Smooth muscle cell (in vitro differentiated cells): ENCODE measurements at regions not wholly inside any gene's neighbourhood (a gene's known extent, or its start where the extent isn't known, plus 50 kb on each side); places are given as distances from the start of the nearest gene placed in this dataset.

Experiments
- DNase-seq: peaks from one replicate; lab custom pipeline; 2025; ENCODE audit not compliant: unreplicated experiment; lab: John Stamatoyannopoulos, UW
- H2AFZ ChIP-seq: fragments of 200-600 bp; sonication (generic); 2 replicates; pipeline ENCODE4 v1.6.0; 2016; ENCODE audit warnings: antibody characterized with exemption, low read depth, mild to moderate bottlenecking
- H3F3A ChIP-seq: fragments of 200-600 bp; sonication (generic); 2 replicates; pipeline ENCODE4 v1.6.0; 2017; ENCODE audit warnings: antibody characterized with exemption, low read depth
- H3K27ac ChIP-seq: fragments of 200-600 bp; sonication (generic); 2 replicates; pipeline ENCODE4 v1.5.1; 2016; ENCODE audit warnings: low read depth, mild to moderate bottlenecking
- H3K27me3 ChIP-seq: fragments of 200-600 bp; sonication (generic); 2 replicates; pipeline ENCODE4 v1.6.1; 2016; ENCODE audit warnings: low read depth, mild to moderate bottlenecking
- H3K36me3 ChIP-seq: fragments of 200-600 bp; sonication (generic); 2 replicates; pipeline ENCODE4 v1.5.1; 2016; ENCODE audit warnings: low read depth
- H3K4me1 ChIP-seq: fragments of 200-600 bp; sonication (generic); 2 replicates; pipeline ENCODE4 v1.5.1; 2016; ENCODE audit warnings: low read depth
- H3K4me2 ChIP-seq: fragments of 200-600 bp; sonication (generic); 2 replicates; pipeline ENCODE4 v1.6.0; 2016; ENCODE audit warnings: mild to moderate bottlenecking
- H3K4me3 ChIP-seq: fragments of 200-600 bp; sonication (generic); 2 replicates; pipeline ENCODE4 v1.5.1; 2016; ENCODE audit warnings: mild to moderate bottlenecking
- H3K79me2 ChIP-seq: fragments of 200-600 bp; sonication (generic); 2 replicates; pipeline ENCODE4 v1.6.0; 2016; ENCODE audit warnings: low read depth, mild to moderate bottlenecking
- H3K9ac ChIP-seq: fragments of 200-600 bp; sonication (generic); 2 replicates; pipeline ENCODE4 v1.6.0; 2016; ENCODE audit warnings: low read depth
- H3K9me3 ChIP-seq: fragments of 200-600 bp; sonication (generic); replicated peaks from 2 replicates; pipeline ENCODE4 v1.5.1; 2016; ENCODE audit warnings: low read depth
- H4K20me1 ChIP-seq: fragments of 200-600 bp; sonication (generic); 2 replicates; pipeline ENCODE4 v1.6.0; 2016; ENCODE audit warnings: low read depth
- WGBS: methylation state at CpG from one replicate; pipeline ENCODE4 v1.1.7; 2016; ENCODE audit warnings: low lambda C conversion rate; 5-methylcytosine and 5-hydroxymethylcytosine counted together
- TF ChIP-seq, protein P1 (sequence below): fragments of 200-600 bp; sonication (generic); IDR thresholded peaks from 2 replicates; pipeline ENCODE4 v1.5.1; 2017; ENCODE audit warnings: borderline replicate concordance, mild to moderate bottlenecking, antibody characterized with exemption; ENCODE audit not compliant: insufficient read depth, poor library complexity, severe bottlenecking

DNA sequence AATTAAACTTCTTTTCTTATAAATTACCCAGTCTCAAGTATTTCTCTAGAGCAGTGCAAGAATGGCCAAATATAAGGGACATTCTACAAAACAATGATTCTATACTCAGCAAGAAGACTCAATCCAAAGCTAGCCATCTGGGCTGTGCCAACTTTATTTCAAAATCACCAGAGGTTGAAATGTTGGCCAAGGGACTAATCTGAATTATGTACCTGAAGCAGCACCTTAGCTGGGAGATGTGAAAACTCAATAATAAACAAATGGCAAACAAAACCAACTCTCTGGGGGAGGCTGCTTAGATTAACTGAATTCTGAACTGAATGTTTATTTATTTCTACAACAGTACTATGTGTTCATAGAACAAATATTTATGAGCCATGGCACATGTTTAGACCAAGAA is 251.3 kb downstream of the RDH14 start:
- H3K4me3 ChIP-seq: no peak overlapping the region
- TF ChIP-seq, protein P1, sequence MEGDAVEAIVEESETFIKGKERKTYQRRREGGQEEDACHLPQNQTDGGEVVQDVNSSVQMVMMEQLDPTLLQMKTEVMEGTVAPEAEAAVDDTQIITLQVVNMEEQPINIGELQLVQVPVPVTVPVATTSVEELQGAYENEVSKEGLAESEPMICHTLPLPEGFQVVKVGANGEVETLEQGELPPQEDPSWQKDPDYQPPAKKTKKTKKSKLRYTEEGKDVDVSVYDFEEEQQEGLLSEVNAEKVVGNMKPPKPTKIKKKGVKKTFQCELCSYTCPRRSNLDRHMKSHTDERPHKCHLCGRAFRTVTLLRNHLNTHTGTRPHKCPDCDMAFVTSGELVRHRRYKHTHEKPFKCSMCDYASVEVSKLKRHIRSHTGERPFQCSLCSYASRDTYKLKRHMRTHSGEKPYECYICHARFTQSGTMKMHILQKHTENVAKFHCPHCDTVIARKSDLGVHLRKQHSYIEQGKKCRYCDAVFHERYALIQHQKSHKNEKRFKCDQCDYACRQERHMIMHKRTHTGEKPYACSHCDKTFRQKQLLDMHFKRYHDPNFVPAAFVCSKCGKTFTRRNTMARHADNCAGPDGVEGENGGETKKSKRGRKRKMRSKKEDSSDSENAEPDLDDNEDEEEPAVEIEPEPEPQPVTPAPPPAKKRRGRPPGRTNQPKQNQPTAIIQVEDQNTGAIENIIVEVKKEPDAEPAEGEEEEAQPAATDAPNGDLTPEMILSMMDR: no peak

DNA sequence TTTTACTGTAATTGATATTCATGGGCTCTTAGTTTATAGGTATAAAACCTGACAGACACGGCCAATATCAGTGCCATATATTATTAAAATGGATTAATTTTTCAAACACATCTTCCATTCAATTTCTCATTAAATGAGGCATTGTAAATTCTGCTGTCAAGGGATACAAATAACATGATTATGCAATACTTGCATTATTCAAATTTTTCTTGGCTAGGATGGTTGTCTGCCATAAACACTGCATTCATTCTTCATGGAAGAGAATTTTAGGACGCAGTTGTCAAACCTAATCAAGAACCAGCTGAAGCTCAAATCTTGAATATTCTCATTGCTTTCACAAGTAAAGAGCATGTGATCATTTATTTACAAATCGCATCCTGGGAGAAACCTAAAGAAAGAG is 255.6 kb downstream of the RDH14 start:
- Histone ChIP-seq H3K27ac (no peak overlapping the region), H3K9me3 (no peaks in the 10 kb centered on the region), H3F3A (no peaks in the 10 kb centered on the region), H3K79me2 (no peaks in the 10 kb centered on the region), H3K27me3 (no peaks in the 10 kb centered on the region), H3K9ac (no peak overlapping the region), H2AFZ (no peak overlapping the region), H4K20me1 (no peaks in the 10 kb centered on the region), H3K4me3 (no peak overlapping the region), H3K36me3 (no peaks in the 10 kb centered on the region), H3K4me2 (no peak overlapping the region), H3K4me1 (peaks cover 10% of the 10 kb centered on the region)
- no peak for DNase-seq
- TF ChIP-seq, protein P1: no peak
- 98% methylated on average over 3 of the region's 3 CpGs for WGBS

More for the DNA sequence above, 251.3 kb downstream of the RDH14 start:
- Histone ChIP-seq H3K4me1 (no peaks in the 10 kb centered on the region), H3K27ac (no peak overlapping the region), H3K9me3 (no peaks in the 10 kb centered on the region), H3K27me3 (no peaks in the 10 kb centered on the region), H2AFZ (no peak overlapping the region), H3K79me2 (no peaks in the 10 kb centered on the region), H3K9ac (no peak overlapping the region), H3F3A (no peaks in the 10 kb centered on the region), H3K4me2 (no peak overlapping the region), H4K20me1 (no peaks in the 10 kb centered on the region), H3K36me3 (no peaks in the 10 kb centered on the region)
- no peak for DNase-seq

- no peak overlapping the region for H3K4me3 ChIP-seq
- H3K9ac ChIP-seq: no peak overlapping the region
- H2AFZ ChIP-seq: no peak overlapping the region
- H3K4me1 ChIP-seq: peaks cover 12% of the 10 kb centered on the region
- peak overlapping the region; percentile 4 for H3K4me2 ChIP-seq
- no peaks in the 10 kb centered on the region for H3K9me3 ChIP-seq
- WGBS: 97% methylated on average over 2 of the region's 2 CpGs
- TF ChIP-seq, protein P1: no peak
- no peaks in the 10 kb centered on the region for H3K36me3 ChIP-seq
- no peaks in the 10 kb centered on the region for H3K27me3 ChIP-seq
- H4K20me1 ChIP-seq: no peaks in the 10 kb centered on the region
- no peak overlapping the region for H3K27ac ChIP-seq
- H3K79me2 ChIP-seq: no peaks in the 10 kb centered on the region
- no peaks in the 10 kb centered on the region for H3F3A ChIP-seq
- DNase-seq: no peak
Observed at GRCh38 chr2:18301421-18302139, 258.9 kb downstream of the RDH14 start.

DNA sequence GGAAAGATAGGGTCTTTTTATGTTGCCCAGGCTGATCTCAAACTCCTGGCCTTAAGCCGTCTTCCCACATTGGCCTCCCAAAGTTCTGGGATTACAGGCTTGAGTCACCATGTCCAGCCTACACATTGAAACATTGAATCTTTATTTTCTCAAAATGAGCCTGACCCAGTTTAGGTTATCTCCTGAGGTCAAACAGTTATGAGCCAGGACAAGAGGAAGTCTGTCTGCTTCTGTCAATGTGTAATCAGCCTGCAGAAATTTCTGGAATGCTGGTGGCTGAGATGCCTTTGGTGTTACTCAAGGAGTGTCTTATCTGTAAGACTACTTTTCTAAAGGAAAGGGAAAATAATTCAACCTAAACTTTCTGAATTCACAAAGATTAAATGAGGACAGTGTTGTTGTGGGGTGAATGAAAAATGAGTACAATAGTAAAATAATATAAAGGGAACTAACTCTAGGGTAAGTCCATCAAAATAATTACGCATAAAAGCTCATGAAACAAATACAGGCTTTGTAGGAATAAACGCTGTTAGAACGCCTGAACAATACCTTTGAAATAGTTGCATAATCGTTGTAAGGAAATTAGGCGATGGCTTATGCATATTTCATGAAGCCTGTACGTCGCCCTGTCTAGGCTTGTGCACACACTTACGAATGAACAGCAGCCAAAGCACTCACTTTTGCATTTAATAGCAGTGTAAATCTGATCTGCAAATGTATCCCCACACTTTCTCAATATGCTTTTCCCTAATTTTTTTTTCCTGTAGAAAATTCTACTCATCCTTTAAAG is 260.8 kb downstream of the RDH14 start:
- H3K27me3 ChIP-seq: no peaks in the 10 kb centered on the region
- H3K9ac ChIP-seq: peak overlapping the region; percentile 3
- no peaks in the 10 kb centered on the region for H4K20me1 ChIP-seq
- no peaks in the 10 kb centered on the region for H3K36me3 ChIP-seq
- H3F3A ChIP-seq: no peaks in the 10 kb centered on the region
- no peaks in the 10 kb centered on the region for H3K9me3 ChIP-seq
- no peak for DNase-seq
- peak overlapping the region; percentile 9 for H3K4me3 ChIP-seq
- H3K4me2 ChIP-seq: peak overlapping the region; percentile 73
- H2AFZ ChIP-seq: no peak overlapping the region
- H3K4me1 ChIP-seq: peaks cover 12% of the 10 kb centered on the region
- H3K27ac ChIP-seq: peak overlapping the region; percentile 68
- no peaks in the 10 kb centered on the region for H3K79me2 ChIP-seq
- 25% methylated on average over 9 of the region's 9 CpGs for WGBS
- TF ChIP-seq, protein P1: no peak
